Dedifferentiated amniotic fluid mesenchymal stem cell (primary cell): ENCODE measurements at regions not wholly inside any gene's neighbourhood (a gene's known extent, or its start where the extent isn't known, plus 50 kb on each side); places are given as distances from the start of the nearest gene placed in this dataset.
"Not testable (repeated sequence)": the region's sequence is repeated elsewhere in the genome, so short reads cannot be mapped to it uniquely, and the experiment has no call there.

ENCODE experiments used
- DNase-seq: peaks from one replicate; pipeline ENCODE4 v3.0.0-alpha.2; 2016; ENCODE audit errors: extremely low spot score

GRCh38 chr18:37871561-37871960, 306.0 kb upstream of the CELF4 start:
- no peak for DNase-seq

GRCh38 chr18:37869051-37869450, 303.5 kb upstream of the CELF4 start:
- DNase-seq = no peak

DNA sequence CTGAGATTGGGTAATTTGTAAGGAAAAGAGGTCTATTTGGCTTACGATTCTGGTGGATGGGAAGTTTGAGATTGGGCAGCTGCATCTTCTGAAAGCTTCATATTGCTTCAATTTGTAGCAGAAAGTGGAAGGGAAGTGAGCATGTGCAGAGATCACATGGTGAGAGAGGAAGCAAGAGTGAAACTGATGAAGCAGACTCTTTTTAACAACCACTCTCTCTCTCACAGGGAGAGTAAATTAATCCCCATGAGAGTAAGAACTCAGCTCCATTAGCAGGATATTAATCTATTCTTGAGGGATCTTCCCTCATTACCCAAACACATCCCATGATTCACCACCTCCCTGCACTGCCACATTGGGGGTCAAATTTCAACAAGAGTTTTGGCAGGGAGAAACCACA, 298.5 kb upstream of the CELF4 start:
- DNase-seq = no peak

DNA sequence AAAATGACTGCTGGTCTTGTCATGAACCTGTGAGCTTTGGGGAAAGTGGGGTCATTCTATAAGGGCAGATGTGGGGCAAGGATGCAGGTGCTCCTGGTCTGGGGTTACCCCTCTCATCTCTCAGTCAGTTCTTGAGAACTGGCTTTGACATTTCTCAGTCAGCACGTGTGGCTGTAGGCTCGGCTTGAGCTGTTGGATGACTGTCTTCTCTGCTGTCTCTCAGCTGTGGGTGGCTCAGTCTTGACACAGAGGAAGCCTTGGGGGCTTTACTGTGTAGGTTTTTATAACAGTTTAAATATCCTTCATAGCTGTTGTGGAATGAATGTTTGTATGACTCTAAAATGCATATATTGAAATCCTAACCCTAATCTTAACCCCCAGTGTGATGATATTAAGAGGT, 296.4 kb upstream of the CELF4 start:
- no peak for DNase-seq

- no peak for DNase-seq
These were observed 288.8 kb upstream of the CELF4 start for GRCh38 chr18:37854396-37854795.

GRCh38 chr18:37853706-37854105, 288.1 kb upstream of the CELF4 start:
- DNase-seq = no peak

- DNase-seq = no peak
These were observed 286.9 kb upstream of the CELF4 start for GRCh38 chr18:37852464-37852863.

DNA sequence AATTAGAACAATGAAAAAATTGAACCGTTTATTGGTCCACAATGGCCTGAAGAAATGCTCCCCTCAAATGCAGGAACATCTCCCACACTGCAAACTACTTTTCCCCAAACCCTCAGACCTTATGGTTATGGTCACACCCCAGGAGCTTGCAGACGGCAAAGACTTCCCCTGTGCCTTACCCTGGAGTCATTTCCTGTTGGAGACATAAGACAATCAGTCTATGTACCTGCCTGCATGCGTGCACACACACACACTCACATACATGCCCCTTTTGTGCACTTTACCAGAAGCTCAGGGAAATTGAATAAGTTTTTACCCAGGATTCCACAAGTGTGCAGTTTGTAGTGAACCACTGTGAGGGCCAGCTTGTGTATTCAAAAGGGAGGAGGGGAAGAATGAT, 281.9 kb upstream of the CELF4 start:
- no peak for DNase-seq

DNA sequence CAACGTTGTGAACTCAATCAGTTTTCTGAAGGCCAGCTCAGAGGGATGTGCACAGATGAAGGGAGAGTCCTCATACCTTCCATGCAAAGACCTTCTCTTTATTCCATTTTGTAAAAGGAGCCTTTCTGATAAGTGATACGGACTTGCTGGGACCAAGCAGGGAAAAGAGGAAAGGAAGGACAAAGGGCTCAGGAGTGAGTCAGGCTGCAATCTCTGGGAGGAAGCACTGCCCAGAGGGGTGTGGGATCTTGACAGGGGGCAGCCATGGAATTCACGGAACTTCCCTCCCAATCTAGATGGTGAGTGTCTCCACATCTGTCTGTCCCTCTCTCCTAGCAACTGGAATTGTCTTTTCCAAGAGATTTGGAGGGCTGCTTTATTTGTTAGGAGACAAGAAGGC, 281.4 kb upstream of the CELF4 start:
- no peak for DNase-seq

- DNase-seq = no peak
These were observed 279.9 kb upstream of the CELF4 start for GRCh38 chr18:37845498-37845897.

GRCh38 chr18:37844209-37844970, 278.8 kb upstream of the CELF4 start:
- DNase-seq = no peak

- DNase-seq = no peak
These were observed 272.5 kb upstream of the CELF4 start for GRCh38 chr18:37838083-37838482.

DNA sequence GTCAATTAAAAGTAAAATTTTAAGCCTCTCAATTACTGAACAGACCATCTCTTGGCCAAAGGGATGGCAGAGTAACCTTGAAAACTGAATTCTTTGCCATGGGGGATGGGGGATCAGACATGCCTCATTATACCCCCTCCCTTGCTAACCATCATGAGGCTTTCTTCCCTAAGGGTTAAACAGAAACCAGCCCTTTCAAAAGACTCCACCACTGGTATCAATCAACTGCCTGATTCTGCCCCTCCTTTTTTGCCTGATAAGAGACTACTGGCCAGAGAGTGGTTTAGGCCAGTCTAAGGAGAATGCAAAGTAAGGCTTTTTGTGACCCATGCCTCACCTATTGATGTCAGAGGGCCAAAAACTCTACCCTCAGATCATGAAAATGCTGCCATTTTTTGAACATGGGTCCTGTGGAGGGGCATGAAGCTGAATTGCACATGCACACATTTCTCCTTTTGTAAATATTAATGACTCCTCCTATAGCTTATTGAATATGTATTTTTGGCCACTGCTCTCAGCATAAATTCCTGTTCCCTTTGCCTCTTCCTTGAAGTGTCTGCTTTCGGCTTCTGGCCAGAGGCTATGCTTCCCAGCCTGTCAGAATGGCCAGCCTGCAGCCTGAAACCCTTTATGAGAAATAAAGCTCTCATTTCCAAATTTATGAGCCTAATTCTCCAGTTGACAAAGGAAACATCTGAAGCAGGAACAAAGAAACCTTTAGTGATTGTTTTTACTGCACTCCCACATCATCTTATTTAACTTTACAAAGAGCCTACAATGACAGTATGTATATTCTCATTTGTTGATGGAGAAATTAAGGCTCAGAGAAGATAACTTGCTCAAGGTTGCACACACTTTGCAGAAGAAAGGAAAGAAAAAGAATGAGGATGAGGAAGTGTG, 270.7 kb upstream of the CELF4 start:
- no peak for DNase-seq

DNA sequence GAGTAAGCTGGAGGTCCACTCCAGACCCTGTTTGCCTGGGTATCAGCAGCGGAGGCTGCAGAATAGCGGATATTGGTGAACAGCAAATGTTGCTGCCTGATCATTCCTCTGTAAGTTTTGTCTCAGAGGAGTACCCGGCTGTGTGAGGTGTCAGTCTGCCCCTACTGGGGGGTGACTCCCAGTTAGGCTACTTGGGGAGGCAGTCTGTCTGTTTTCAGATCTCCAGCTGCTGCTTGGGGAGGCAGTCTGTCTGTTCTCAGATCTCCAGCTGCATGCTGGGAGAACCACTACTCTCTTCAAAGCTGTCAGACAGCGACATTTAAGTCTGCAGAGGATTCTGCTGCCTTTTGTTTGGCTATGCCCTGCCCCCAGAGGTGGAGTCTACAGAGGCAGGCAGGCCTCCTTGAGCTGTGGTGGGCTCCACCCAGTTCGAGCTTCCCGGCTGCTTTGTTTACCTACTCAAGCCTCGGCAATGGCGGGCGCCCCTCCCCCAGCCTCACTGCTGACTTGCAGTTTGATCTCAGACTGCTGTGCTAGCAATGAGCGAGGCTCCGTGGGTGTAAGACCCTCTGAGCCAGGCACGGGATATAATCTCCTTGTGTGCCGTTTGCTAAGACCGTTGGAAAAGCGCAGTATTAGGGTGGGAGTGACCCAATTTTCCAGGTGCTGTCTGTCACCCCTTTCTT, 266.6 kb upstream of the CELF4 start:
- not testable (repeated sequence) for DNase-seq

GRCh38 chr18:37812961-37813360, 247.4 kb upstream of the CELF4 start:
- no peak for DNase-seq

- no peak for DNase-seq
These were observed 240.3 kb upstream of the CELF4 start for GRCh38 chr18:37805773-37806404.

DNA sequence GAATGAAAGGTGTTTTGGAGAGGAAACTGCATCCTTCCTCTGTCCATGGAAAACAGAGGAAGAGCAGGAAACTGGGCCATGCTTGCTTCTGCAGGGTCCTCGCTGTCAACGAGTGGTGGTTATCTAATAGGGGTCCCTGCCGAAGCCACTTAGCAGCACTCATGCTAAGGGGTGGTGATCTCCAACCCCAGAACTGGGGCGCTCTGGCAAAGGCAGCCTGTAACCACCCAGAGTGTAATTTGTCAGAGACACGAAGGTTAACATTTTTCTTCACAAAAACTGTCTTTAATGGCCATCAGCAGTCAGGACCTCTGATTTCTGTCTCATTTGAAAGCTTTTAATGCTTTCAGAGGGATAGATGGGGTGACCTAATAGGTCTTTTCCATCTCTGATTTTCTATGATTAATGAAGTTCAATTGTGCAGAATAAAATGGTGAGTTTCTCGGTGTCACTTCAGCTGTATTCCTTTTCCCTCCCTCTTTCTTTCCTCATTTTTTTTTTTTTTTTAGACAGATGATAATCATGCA, 231.3 kb upstream of the CELF4 start:
- no peak for DNase-seq

DNA sequence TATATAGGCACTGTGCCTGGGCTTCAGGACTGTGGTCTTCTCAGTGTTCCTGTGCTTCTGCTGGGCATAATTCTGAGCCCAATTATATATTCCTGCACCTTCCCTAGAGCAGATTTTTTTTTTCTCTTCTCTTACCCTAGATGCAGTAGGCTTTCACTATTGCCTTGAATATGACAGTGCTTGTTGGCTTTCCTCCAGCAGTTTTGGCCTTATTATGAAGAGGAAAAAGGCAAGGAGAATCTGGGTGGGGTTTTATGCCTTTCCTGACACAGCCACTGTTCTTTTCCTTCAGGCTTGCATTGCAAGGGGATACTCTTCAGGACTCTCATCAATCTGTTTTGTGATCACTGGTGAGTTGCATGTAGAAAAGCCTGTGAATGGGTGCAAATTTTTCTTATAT, 221.9 kb upstream of the CELF4 start:
- no peak for DNase-seq

- no peak for DNase-seq
These were observed 218.2 kb upstream of the CELF4 start for GRCh38 chr18:37783771-37784170.

GRCh38 chr18:37779220-37779619, 213.6 kb upstream of the CELF4 start:
- no peak for DNase-seq

GRCh38 chr18:37778417-37779165, 213.0 kb upstream of the CELF4 start:
- DNase-seq = no peak
